SJSA1 (cell line): ENCODE measurements at regions not wholly inside any gene's neighbourhood (a gene's known extent, or its start where the extent isn't known, plus 50 kb on each side); places are given as distances from the start of the nearest gene placed in this dataset.

Experiments
- DNase-seq, 2 experiments: peaks; one replicate each; pipeline ENCODE4 v3.0.0-alpha.2; 2015 to 2020; ENCODE audit warnings: low spot score in 2 of 2, low read depth in 1 of 2
- H3K27ac ChIP-seq: fragments of 250-450 bp; sonication (Bioruptor Pico); 2 replicates; pipeline ENCODE4 v1.5.1; 2020; ENCODE audit warnings: mild to moderate bottlenecking, moderate library complexity
- H3K27me3 ChIP-seq: fragments of 250-450 bp; sonication (Bioruptor Pico); replicated peaks from 2 replicates; pipeline ENCODE4 v1.5.1; 2020; ENCODE audit warnings: mild to moderate bottlenecking, moderate library complexity
- H3K36me3 ChIP-seq: fragments of 250-450 bp; sonication (Bioruptor Pico); 2 replicates; pipeline ENCODE4 v1.5.1; 2020; ENCODE audit warnings: mild to moderate bottlenecking
- H3K4me1 ChIP-seq: fragments of 250-450 bp; sonication (Bioruptor Pico); replicated peaks from 2 replicates; pipeline ENCODE4 v1.6.1; 2021; ENCODE audit warnings: mild to moderate bottlenecking
- H3K4me3 ChIP-seq: fragments of 250-450 bp; sonication (Bioruptor Pico); 2 replicates; pipeline ENCODE4 v1.5.1; 2020; ENCODE audit warnings: mild to moderate bottlenecking
- H3K9me3 ChIP-seq: fragments of 250-450 bp; sonication (Bioruptor Pico); replicated peaks from 2 replicates; pipeline ENCODE4 v1.5.1; 2020; ENCODE audit warnings: mild to moderate bottlenecking

DNA sequence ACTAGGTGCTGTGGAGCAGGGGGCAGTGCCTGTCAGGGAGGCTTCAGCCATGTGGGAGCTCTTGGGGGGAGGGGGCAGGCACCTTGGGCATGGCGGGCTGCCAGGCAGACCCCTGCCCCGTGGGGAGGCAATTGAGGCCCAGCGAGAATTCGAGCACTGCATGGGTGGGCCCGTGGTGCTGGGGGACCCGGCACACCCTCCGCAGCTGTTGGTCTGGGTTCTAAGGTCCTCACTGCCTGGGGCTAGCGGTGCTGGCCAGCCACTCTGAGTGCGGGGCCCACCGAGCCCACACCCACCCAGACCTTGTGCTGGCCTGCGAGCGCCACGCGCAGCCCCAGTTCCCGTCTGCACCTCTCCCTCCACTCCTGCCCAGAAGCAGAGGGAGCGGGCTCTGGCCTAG, 835.5 kb upstream of the CNTN5 start:
- Histone ChIP-seq H3K36me3 (no peaks in the 10 kb centered on the region), H3K4me1 (no peaks in the 10 kb centered on the region), H3K27me3 (no peaks in the 10 kb centered on the region), H3K4me3 (no peak overlapping the region), H3K27ac (no peak overlapping the region), H3K9me3 (no peaks in the 10 kb centered on the region)
- DNase-seq = no peak

DNA sequence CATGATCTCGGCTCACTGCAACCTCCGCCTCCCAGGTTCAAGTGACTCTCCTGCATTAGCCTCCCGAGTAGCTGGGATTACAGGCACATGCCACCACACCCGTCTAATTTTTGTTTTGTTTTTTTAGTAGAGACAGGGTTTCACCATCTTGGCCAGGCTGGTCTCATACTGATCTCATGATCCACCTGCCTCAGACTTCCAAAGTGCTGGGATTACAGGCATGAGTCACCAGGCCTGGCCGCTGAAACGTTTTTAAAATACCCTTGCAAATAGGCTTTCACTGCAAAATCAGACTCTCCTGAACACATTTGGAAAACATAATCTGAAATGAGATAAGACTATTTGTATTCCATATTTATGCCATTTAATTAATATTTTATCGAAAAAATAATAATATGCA, 826.1 kb upstream of the CNTN5 start:
- Histone ChIP-seq H3K4me3 (no peak overlapping the region), H3K36me3 (no peaks in the 10 kb centered on the region)

DNA sequence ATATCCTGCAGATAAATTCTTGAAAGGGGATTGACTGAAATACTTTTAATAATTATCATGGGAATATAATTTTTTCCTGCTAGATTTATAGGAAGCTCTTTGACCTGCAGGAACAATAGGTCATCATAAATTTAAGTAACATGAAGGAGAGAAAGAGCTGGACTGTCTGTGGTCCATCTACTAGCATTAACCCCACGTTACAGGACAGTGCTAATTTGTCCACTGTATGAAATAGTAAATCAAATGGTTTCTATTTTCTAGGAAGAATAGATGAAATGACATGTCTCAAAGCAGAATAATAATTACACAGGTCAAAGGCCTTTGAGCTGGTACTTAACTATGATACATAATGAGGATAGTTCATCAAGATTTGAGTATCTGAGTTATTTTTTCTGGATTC, 825.4 kb upstream of the CNTN5 start:
- no peak overlapping the region for H3K27ac ChIP-seq
- no peak overlapping the region for H3K4me3 ChIP-seq
- no peak for DNase-seq
- no peaks in the 10 kb centered on the region for H3K27me3 ChIP-seq
- no peaks in the 10 kb centered on the region for H3K36me3 ChIP-seq
- H3K4me1 ChIP-seq = no peaks in the 10 kb centered on the region
- H3K9me3 ChIP-seq = no peaks in the 10 kb centered on the region

More for the DNA sequence above, 826.1 kb upstream of the CNTN5 start:
- no peaks in the 10 kb centered on the region for H3K27me3 ChIP-seq
- no peak overlapping the region for H3K27ac ChIP-seq
- H3K4me1 ChIP-seq = no peaks in the 10 kb centered on the region
- no peaks in the 10 kb centered on the region for H3K9me3 ChIP-seq
- DNase-seq = no peak

DNA sequence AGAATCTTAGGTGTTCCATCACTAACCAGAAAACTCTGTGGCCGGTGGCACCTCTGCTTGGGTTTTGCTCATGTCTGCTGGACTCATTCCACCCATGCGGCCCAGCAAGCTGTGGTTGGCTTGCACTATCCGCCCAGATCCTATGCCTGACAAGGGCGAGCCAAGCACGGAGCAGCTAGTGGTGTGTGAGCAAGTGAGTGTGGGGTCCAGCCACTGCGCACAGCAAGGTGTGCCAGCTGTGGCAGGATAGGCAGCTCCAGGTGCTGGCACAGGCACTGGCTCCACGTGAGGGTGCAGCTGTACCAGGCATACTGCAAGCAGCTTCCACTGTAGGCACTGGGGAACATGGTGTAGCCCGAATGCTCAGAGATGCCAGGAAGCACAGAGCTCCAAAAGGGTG, 813.7 kb upstream of the CNTN5 start:
- H3K36me3 ChIP-seq = no peaks in the 10 kb centered on the region
- H3K9me3 ChIP-seq = no peaks in the 10 kb centered on the region
- H3K4me3 ChIP-seq = no peak overlapping the region
- H3K4me1 ChIP-seq = no peaks in the 10 kb centered on the region
- H3K27ac ChIP-seq = no peak overlapping the region
- DNase-seq = no peak
- H3K27me3 ChIP-seq = no peaks in the 10 kb centered on the region

DNA sequence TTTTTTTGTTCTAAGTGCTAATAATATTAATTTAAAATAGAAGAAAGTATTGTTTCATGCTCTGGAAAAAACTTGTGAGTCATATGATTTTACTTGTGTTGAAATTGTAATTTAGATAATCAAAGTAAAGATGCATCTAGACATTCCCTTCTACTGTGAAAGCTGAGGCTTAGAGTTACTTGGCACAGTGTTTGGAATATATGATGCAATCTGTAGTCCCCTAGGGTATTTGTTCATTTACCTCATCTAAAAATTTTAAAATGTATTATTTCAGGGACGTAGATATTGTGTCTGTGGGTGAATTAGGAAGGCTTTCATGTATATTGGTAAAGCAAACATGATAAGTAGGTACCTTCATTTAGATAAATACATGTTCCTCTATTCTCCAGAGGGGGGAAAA, 793.5 kb upstream of the CNTN5 start:
- H3K4me1 ChIP-seq = no peaks in the 10 kb centered on the region
- H3K36me3 ChIP-seq = no peaks in the 10 kb centered on the region
- H3K4me3 ChIP-seq = no peak overlapping the region
- no peak for DNase-seq
- no peaks in the 10 kb centered on the region for H3K27me3 ChIP-seq
- H3K27ac ChIP-seq = no peak overlapping the region
- H3K9me3 ChIP-seq = no peaks in the 10 kb centered on the region

DNA sequence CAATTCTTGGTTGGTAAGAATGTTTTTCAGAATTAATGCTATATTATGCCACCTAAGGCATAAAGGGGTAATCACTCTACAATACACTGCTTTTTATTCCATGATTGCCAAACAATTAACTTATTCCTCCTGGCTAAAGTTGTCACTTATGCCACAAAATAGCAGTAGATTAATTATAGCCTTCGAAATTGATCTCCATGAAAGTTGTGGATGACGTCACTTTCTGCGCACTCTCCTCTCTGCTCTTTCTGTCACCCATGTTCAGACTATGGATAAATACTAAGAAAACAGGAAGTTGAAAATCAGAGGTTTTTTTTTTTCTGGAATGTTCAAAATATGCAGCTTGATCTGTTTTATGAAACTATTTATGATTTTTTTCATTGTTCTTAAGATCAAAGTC, 790.1 kb upstream of the CNTN5 start:
- Histone ChIP-seq H3K27me3 (no peaks in the 10 kb centered on the region), H3K36me3 (no peaks in the 10 kb centered on the region), H3K4me1 (no peaks in the 10 kb centered on the region), H3K27ac (no peak overlapping the region), H3K4me3 (no peak overlapping the region), H3K9me3 (no peaks in the 10 kb centered on the region)
- DNase-seq = no peak

DNA sequence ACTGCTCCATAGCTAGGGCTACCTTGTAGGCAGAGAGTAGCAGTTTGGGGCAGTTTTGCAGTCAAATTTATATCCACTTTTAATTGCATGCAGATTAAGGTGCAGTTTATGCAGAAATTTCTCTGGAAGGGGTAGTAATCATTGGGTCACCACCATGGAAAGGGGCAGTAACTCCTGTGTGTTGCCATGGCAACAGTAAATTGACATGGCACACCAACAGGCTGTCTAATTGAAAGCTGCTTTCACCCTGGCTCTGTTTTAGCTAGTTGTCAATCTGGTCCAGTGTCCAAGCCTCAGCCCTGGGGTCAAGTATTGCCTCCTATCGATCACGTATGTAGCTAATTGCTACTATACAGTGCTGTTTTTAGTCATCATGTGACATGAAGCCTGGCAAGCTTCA, 786.1 kb upstream of the CNTN5 start:
- no peaks in the 10 kb centered on the region for H3K36me3 ChIP-seq
- DNase-seq = no peak
- no peak overlapping the region for H3K27ac ChIP-seq
- no peak overlapping the region for H3K4me3 ChIP-seq
- no peaks in the 10 kb centered on the region for H3K27me3 ChIP-seq
- no peaks in the 10 kb centered on the region for H3K9me3 ChIP-seq
- H3K4me1 ChIP-seq = no peaks in the 10 kb centered on the region

DNA sequence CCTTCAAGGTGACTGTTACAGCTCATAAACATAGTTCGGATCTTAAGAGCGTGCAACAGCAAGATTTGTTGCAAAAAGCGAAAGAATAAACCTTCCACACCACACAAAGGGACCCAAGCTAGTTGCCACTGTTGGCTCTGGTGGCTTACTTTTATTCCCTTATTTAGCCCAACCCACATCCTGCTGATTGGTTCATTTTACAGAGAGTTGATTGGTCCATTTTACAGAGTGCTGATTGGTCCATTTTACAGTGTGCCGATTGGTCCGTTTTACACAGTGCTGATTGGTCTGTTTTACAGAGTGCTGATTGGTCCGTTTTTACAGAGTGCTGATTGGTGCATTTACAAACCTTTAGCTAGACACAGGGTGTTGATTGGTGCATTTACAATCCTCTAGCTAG, 776.9 kb upstream of the CNTN5 start:
- H3K27ac ChIP-seq = no peak overlapping the region
- H3K9me3 ChIP-seq = no peaks in the 10 kb centered on the region
- H3K4me3 ChIP-seq = no peak overlapping the region
- no peak for DNase-seq
- no peaks in the 10 kb centered on the region for H3K36me3 ChIP-seq
- no peaks in the 10 kb centered on the region for H3K4me1 ChIP-seq
- H3K27me3 ChIP-seq = no peaks in the 10 kb centered on the region

DNA sequence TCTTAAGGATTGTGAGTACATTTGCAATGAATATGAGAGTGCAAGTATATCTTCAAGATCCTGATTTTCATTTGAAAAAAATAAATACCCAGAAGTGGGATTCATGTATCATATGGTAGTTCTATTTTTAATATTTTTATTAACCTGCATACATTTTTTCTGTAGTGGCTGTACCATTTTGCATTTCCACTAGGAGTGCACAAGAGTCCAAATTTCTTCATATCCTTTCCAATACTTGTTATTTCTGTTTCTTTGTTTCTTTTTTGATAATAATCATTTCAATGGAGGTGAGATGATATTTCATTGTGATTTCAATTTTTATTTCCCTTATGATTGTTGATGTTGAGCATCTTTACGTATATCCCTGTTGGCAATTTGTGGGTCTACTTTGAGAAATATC, 759.8 kb upstream of the CNTN5 start:
- no peak for DNase-seq
- no peak overlapping the region for H3K4me3 ChIP-seq

DNA sequence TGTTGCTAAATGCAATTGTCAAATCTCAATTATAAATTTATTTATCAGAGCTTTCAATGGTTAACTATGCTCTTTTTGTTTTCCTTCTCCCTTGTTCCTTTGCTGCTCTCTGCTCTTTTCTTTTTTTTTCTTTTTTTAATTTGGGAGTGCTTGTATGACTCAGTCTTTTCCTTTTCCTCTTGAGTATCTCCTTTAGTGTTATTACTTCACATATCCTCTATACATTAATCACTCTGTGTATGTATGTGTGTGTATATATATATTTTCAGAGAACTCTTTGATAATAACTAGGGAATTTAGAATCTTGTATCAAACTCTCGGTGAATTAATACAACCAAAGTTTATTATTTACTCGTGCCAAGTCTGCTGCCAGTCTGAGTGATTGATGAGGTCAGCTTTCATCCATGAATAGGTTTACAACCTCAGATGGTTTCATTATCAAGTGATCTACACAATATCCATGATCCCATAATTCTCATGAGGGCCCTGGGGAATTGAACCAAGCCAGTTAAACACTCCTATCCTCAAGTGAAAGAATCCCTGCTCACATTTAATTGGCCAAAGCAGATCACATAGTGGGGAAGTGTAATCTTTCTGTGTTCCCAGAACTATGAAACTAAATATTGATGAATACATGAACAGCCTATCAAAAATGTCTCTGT, 743.4 kb upstream of the CNTN5 start:
- no peak for DNase-seq
- H3K27me3 ChIP-seq = no peaks in the 10 kb centered on the region
- H3K36me3 ChIP-seq = no peaks in the 10 kb centered on the region
- H3K27ac ChIP-seq = no peak overlapping the region
- H3K4me3 ChIP-seq = no peak overlapping the region
- no peaks in the 10 kb centered on the region for H3K9me3 ChIP-seq
- no peaks in the 10 kb centered on the region for H3K4me1 ChIP-seq

More for the DNA sequence above, 759.8 kb upstream of the CNTN5 start:
- H3K27me3 ChIP-seq = no peaks in the 10 kb centered on the region
- H3K27ac ChIP-seq = no peak overlapping the region
- no peaks in the 10 kb centered on the region for H3K9me3 ChIP-seq
- no peaks in the 10 kb centered on the region for H3K4me1 ChIP-seq
- no peaks in the 10 kb centered on the region for H3K36me3 ChIP-seq

DNA sequence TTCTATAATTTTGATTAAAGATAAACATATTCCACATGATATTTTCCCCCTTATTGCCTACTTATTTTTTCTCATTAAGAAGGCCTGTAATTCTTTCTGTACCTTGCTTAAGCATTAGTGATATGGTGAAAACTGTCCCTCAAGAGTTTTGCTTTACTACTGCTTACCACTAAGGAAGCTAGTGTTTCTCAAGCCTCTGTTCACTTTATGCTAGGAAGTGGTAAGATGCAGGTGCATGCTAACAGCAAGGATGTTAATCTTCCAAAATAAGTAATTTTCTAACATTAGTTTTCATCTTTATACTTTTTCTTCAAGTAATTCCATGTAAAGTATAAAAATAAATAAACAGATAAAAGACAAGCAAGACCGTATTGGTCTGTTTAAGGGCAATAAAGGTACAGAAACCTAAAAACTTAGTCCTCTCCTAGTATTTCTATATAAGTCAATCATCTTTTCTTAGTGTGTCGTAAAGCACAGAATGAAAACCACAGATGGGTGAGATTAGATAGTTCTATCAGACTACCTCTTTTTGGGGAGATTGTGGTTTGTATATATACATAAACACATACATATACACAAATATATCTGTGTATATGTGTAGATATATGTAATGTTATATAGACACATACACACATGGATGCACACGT, 731.0 kb upstream of the CNTN5 start:
- no peaks in the 10 kb centered on the region for H3K27me3 ChIP-seq
- DNase-seq = no peak
- H3K9me3 ChIP-seq = no peaks in the 10 kb centered on the region
- H3K36me3 ChIP-seq = no peaks in the 10 kb centered on the region
- H3K4me1 ChIP-seq = no peaks in the 10 kb centered on the region
- H3K4me3 ChIP-seq = no peak overlapping the region
- no peak overlapping the region for H3K27ac ChIP-seq

DNA sequence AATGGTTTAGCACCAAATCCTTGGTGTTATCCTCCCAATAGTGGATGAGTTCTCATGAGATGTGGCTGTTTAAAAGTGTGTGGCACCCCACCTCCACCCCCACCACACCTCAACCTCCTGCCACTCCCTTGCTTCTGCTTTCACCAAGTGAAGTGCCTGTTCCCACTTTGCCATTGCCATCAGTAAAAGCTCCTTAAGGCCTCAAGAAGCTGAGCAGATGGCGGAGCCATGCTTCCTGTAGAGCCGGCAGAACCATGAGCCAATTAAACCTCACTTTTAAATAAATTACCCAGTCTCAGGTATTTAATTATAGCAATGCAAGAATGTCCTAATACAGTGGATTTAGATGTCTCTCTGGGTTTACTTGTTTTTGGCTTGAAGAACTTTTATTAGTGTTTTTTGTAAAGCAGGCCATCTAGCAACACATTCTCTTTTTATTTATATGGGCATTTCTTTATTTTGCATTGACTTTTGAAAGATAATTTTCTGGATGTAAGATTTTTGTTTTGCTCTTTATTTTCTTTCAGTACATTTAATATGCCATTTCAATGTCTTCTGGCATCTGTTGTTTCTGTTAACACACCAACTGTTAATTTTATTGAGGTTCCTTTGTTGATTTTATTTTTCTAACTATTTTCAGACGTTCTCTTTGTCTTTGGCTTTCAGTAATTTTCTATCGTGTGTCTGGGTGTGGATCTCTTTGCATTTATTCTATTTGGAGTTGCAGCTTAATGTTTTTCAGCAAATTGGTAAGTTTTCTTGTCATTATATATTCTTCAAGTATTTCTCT, 724.5 kb upstream of the CNTN5 start:
- Histone ChIP-seq H3K4me3 (no peak overlapping the region), H3K27me3 (no peaks in the 10 kb centered on the region), H3K27ac (no peak overlapping the region), H3K4me1 (no peaks in the 10 kb centered on the region), H3K9me3 (no peaks in the 10 kb centered on the region), H3K36me3 (no peaks in the 10 kb centered on the region)
- DNase-seq = no peak

DNA sequence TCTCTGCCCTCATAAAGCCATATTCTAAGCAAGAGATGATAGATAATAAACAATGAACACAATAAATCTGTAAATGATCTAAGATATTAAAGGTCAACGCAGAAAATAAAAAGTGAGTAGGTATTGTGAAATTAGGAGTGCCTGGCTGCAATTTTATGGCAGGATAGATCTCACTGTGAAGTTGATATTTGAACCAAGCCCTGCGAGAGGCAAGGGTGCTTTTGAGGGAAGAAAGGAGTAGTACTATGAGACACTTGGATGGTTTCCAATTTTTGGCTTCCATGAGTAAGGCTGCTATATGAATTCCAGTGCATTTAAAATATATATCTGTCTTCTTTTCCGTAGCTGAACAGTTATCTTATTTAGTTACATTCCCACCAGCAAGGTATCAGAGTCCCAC, 720.0 kb upstream of the CNTN5 start:
- no peaks in the 10 kb centered on the region for H3K27me3 ChIP-seq
- no peaks in the 10 kb centered on the region for H3K9me3 ChIP-seq
- no peaks in the 10 kb centered on the region for H3K4me1 ChIP-seq
- no peak for DNase-seq
- no peaks in the 10 kb centered on the region for H3K36me3 ChIP-seq
- no peak overlapping the region for H3K4me3 ChIP-seq
- no peak overlapping the region for H3K27ac ChIP-seq

DNA sequence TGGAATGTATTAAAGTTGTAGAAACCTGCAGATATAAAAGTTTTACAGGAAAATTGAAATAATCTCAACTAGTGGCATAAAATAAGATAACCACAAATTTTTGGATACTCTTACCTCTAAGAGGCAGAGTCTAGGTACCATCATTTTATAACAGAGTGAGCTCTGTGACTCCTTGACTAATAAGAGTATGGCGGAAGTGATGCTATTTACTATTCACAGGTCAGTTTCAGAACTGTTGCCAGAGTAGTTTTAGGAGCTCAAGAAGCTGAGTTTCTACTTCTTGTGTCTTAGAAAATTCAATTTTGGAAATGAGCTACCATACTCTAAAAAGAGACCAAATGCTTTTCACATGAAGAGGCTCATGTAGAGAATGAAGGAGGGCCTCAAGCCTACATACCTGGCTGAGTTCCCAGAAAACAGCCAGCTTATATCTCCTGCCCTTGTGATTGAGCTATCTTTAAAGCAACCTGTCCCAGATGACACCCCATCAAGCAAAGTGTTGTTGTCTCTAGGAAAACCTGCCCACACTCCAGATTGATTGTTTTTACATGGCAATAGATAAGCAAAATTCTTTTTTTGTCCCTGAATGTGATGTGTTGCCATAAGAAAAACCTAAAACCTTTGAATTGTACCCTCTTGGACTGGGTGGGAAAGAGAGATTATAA, 712.8 kb upstream of the CNTN5 start:
- H3K27ac ChIP-seq = no peak overlapping the region
- DNase-seq = no peak
- no peaks in the 10 kb centered on the region for H3K36me3 ChIP-seq
- H3K4me1 ChIP-seq = no peaks in the 10 kb centered on the region
- no peak overlapping the region for H3K4me3 ChIP-seq
- no peaks in the 10 kb centered on the region for H3K9me3 ChIP-seq
- no peaks in the 10 kb centered on the region for H3K27me3 ChIP-seq
